ENCODE measurements at regions not wholly inside any gene's neighbourhood (a gene's known extent, or its start where the extent isn't known, plus 50 kb on each side); places are given as distances from the start of the nearest gene placed in this dataset.

GRCh38 chr3:184456476-184456875 is 76.6 kb downstream of the CHRD start:
- TF ChIP-seq POLR2AphosphoS5 (IDR thresholded peaks at IDR 0.05; ENCODE audit: low read depth, low read length) (no peak), CTCF (IDR thresholded peaks at IDR 0.05) (no peak)
- TF ChIP-seq, protein P1, sequence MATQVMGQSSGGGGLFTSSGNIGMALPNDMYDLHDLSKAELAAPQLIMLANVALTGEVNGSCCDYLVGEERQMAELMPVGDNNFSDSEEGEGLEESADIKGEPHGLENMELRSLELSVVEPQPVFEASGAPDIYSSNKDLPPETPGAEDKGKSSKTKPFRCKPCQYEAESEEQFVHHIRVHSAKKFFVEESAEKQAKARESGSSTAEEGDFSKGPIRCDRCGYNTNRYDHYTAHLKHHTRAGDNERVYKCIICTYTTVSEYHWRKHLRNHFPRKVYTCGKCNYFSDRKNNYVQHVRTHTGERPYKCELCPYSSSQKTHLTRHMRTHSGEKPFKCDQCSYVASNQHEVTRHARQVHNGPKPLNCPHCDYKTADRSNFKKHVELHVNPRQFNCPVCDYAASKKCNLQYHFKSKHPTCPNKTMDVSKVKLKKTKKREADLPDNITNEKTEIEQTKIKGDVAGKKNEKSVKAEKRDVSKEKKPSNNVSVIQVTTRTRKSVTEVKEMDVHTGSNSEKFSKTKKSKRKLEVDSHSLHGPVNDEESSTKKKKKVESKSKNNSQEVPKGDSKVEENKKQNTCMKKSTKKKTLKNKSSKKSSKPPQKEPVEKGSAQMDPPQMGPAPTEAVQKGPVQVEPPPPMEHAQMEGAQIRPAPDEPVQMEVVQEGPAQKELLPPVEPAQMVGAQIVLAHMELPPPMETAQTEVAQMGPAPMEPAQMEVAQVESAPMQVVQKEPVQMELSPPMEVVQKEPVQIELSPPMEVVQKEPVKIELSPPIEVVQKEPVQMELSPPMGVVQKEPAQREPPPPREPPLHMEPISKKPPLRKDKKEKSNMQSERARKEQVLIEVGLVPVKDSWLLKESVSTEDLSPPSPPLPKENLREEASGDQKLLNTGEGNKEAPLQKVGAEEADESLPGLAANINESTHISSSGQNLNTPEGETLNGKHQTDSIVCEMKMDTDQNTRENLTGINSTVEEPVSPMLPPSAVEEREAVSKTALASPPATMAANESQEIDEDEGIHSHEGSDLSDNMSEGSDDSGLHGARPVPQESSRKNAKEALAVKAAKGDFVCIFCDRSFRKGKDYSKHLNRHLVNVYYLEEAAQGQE (IDR thresholded peaks at IDR 0.05; ENCODE audit: insufficient read depth in 1 of 2, low read depth in 2 of 2, low read length in 1 of 2): no peak
